ENCODE measurements at regions not wholly inside any gene's neighbourhood (a gene's known extent, or its start where the extent isn't known, plus 50 kb on each side); places are given as distances from the start of the nearest gene placed in this dataset.

DNA sequence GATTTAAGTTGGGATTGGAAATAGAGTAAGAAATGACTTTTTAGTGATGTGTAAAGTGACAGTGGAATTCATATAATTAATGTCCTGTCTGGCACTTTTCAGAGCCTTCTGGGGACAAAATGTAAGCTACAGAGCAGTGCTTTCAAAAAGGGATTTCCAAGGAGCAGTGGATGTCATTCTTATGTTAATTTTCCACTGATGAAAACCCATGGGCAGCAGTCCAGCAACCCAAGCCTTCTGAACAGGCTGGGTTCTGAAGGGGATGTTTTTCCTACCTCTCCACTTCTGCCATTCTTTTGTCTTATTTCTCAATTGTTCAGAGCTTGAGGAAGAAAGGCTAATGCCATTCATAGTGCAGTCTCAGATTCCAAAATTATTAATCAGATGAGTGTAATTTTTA lies 717.6 kb upstream of the HS3ST1 start:
- TF ChIP-seq, protein P1, sequence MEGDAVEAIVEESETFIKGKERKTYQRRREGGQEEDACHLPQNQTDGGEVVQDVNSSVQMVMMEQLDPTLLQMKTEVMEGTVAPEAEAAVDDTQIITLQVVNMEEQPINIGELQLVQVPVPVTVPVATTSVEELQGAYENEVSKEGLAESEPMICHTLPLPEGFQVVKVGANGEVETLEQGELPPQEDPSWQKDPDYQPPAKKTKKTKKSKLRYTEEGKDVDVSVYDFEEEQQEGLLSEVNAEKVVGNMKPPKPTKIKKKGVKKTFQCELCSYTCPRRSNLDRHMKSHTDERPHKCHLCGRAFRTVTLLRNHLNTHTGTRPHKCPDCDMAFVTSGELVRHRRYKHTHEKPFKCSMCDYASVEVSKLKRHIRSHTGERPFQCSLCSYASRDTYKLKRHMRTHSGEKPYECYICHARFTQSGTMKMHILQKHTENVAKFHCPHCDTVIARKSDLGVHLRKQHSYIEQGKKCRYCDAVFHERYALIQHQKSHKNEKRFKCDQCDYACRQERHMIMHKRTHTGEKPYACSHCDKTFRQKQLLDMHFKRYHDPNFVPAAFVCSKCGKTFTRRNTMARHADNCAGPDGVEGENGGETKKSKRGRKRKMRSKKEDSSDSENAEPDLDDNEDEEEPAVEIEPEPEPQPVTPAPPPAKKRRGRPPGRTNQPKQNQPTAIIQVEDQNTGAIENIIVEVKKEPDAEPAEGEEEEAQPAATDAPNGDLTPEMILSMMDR (IDR thresholded peaks at IDR 0.05): no peak
- TF ChIP-seq POLR2A (IDR thresholded peaks at IDR 0.05): no peak
